ENCODE measurements at regions not wholly inside any gene's neighbourhood (a gene's known extent, or its start where the extent isn't known, plus 50 kb on each side); places are given as distances from the start of the nearest gene placed in this dataset.

GRCh38 chr6:143601504-143601903, 76.3 kb upstream of the PHACTR2 start:
- H3K4me1 ChIP-seq (ENCODE audit: low read length), result no peaks in the 10 kb centered on the region
- H3K9ac ChIP-seq (ENCODE audit: low read length), result no peak overlapping the region
- H3K79me2 ChIP-seq (ENCODE audit: low read length), result no peaks in the 10 kb centered on the region
- no peaks in the 10 kb centered on the region for H3K36me3 ChIP-seq (ENCODE audit: insufficient read depth, low read length)
- H3K27me3 ChIP-seq (ENCODE audit: low read length), result no peaks in the 10 kb centered on the region
- H4K20me1 ChIP-seq (ENCODE audit: insufficient read depth, low read depth, low read length), result no peaks in the 10 kb centered on the region
- no peak overlapping the region for H3K4me2 ChIP-seq (ENCODE audit: low read depth, low read length, poor library complexity, severe bottlenecking)
- no peaks in the 10 kb centered on the region for H3K9me2 ChIP-seq (replicated peaks; ENCODE audit: insufficient read depth, low read length)
- H3K27ac ChIP-seq (ENCODE audit: low read length), result no peak overlapping the region
- H2AFZ ChIP-seq (ENCODE audit: low read length), result no peak overlapping the region
- no peak overlapping the region for H3K4me3 ChIP-seq (ENCODE audit: low read length)
- no peaks in the 10 kb centered on the region for H3K9me3 ChIP-seq (ENCODE audit: low read length)
- DNase-seq, result no peak

GRCh38 chr6:143600821-143601220, 76.9 kb upstream of the PHACTR2 start:
- no peak overlapping the region for H3K4me2 ChIP-seq (ENCODE audit: low read depth, low read length, poor library complexity, severe bottlenecking)

GRCh38 chr6:143598466-143599080, 79.2 kb upstream of the PHACTR2 start:
- no peaks in the 10 kb centered on the region for H3K36me3 ChIP-seq (ENCODE audit: insufficient read depth, low read length)
- H3K9ac ChIP-seq (ENCODE audit: low read length), result no peak overlapping the region
- H3K4me1 ChIP-seq (ENCODE audit: low read length), result no peaks in the 10 kb centered on the region
- H4K20me1 ChIP-seq (ENCODE audit: insufficient read depth, low read depth, low read length), result no peaks in the 10 kb centered on the region
- no peak overlapping the region for H3K4me3 ChIP-seq (ENCODE audit: low read length)
- H3K9me3 ChIP-seq (ENCODE audit: low read length), result no peaks in the 10 kb centered on the region
- no peaks in the 10 kb centered on the region for H3K27me3 ChIP-seq (ENCODE audit: low read length)
- H3K27ac ChIP-seq (ENCODE audit: low read length), result no peak overlapping the region
- no peak overlapping the region for H2AFZ ChIP-seq (ENCODE audit: low read length)
- H3K9me2 ChIP-seq (replicated peaks; ENCODE audit: insufficient read depth, low read length), result no peaks in the 10 kb centered on the region
- H3K4me2 ChIP-seq (ENCODE audit: low read depth, low read length, poor library complexity, severe bottlenecking), result no peak overlapping the region
- H3K79me2 ChIP-seq (ENCODE audit: low read length), result no peaks in the 10 kb centered on the region
- DNase-seq, result no peak

More at GRCh38 chr6:143600821-143601220, 76.9 kb upstream of the PHACTR2 start:
- Histone ChIP-seq H3K4me1 (ENCODE audit: low read length) (no peaks in the 10 kb centered on the region), H3K79me2 (ENCODE audit: low read length) (no peaks in the 10 kb centered on the region), H2AFZ (ENCODE audit: low read length) (no peak overlapping the region), H3K9me3 (ENCODE audit: low read length) (no peaks in the 10 kb centered on the region), H3K36me3 (ENCODE audit: insufficient read depth, low read length) (no peaks in the 10 kb centered on the region), H3K27ac (ENCODE audit: low read length) (no peak overlapping the region), H3K9me2 (replicated peaks; ENCODE audit: insufficient read depth, low read length) (no peaks in the 10 kb centered on the region), H3K4me3 (ENCODE audit: low read length) (no peak overlapping the region), H4K20me1 (ENCODE audit: insufficient read depth, low read depth, low read length) (no peaks in the 10 kb centered on the region), H3K9ac (ENCODE audit: low read length) (no peak overlapping the region), H3K27me3 (ENCODE audit: low read length) (no peaks in the 10 kb centered on the region)
- no peak for DNase-seq

- H3K9me3 ChIP-seq (ENCODE audit: low read length), result no peaks in the 10 kb centered on the region
- no peak overlapping the region for H3K27ac ChIP-seq (ENCODE audit: low read length)
- H3K79me2 ChIP-seq (ENCODE audit: low read length), result no peaks in the 10 kb centered on the region
- H2AFZ ChIP-seq (ENCODE audit: low read length), result no peak overlapping the region
- H3K9ac ChIP-seq (ENCODE audit: low read length), result no peak overlapping the region
- H4K20me1 ChIP-seq (ENCODE audit: insufficient read depth, low read depth, low read length), result no peaks in the 10 kb centered on the region
- DNase-seq, result no peak
- H3K27me3 ChIP-seq (ENCODE audit: low read length), result no peaks in the 10 kb centered on the region
- H3K4me3 ChIP-seq (ENCODE audit: low read length), result no peak overlapping the region
- H3K36me3 ChIP-seq (ENCODE audit: insufficient read depth, low read length), result no peaks in the 10 kb centered on the region
- H3K4me2 ChIP-seq (ENCODE audit: low read depth, low read length, poor library complexity, severe bottlenecking), result no peak overlapping the region
- no peaks in the 10 kb centered on the region for H3K4me1 ChIP-seq (ENCODE audit: low read length)
- H3K9me2 ChIP-seq (replicated peaks; ENCODE audit: insufficient read depth, low read length), result no peaks in the 10 kb centered on the region
These were observed 80.9 kb upstream of the PHACTR2 start for GRCh38 chr6:143596866-143597265.

- H2AFZ ChIP-seq (ENCODE audit: low read length), result no peak overlapping the region
- H3K4me1 ChIP-seq (ENCODE audit: low read length), result no peaks in the 10 kb centered on the region
- H3K9me2 ChIP-seq (replicated peaks; ENCODE audit: insufficient read depth, low read length), result no peaks in the 10 kb centered on the region
- H3K27me3 ChIP-seq (ENCODE audit: low read length), result no peaks in the 10 kb centered on the region
- no peaks in the 10 kb centered on the region for H4K20me1 ChIP-seq (ENCODE audit: insufficient read depth, low read depth, low read length)
- no peaks in the 10 kb centered on the region for H3K9me3 ChIP-seq (ENCODE audit: low read length)
- H3K4me3 ChIP-seq (ENCODE audit: low read length), result no peak overlapping the region
- DNase-seq, result no peak
- no peak overlapping the region for H3K4me2 ChIP-seq (ENCODE audit: low read depth, low read length, poor library complexity, severe bottlenecking)
- no peaks in the 10 kb centered on the region for H3K79me2 ChIP-seq (ENCODE audit: low read length)
- no peaks in the 10 kb centered on the region for H3K36me3 ChIP-seq (ENCODE audit: insufficient read depth, low read length)
- no peak overlapping the region for H3K9ac ChIP-seq (ENCODE audit: low read length)
- H3K27ac ChIP-seq (ENCODE audit: low read length), result no peak overlapping the region
These were observed 82.3 kb upstream of the PHACTR2 start for GRCh38 chr6:143595251-143596036.

GRCh38 chr6:143594647-143595046, 83.1 kb upstream of the PHACTR2 start:
- H3K27me3 ChIP-seq (ENCODE audit: low read length), result no peaks in the 10 kb centered on the region
- H3K4me3 ChIP-seq (ENCODE audit: low read length), result no peak overlapping the region
- H3K9ac ChIP-seq (ENCODE audit: low read length), result no peak overlapping the region
- no peak overlapping the region for H3K4me2 ChIP-seq (ENCODE audit: low read depth, low read length, poor library complexity, severe bottlenecking)
- no peak for DNase-seq
- H3K9me3 ChIP-seq (ENCODE audit: low read length), result no peaks in the 10 kb centered on the region
- H4K20me1 ChIP-seq (ENCODE audit: insufficient read depth, low read depth, low read length), result no peaks in the 10 kb centered on the region
- H3K79me2 ChIP-seq (ENCODE audit: low read length), result no peaks in the 10 kb centered on the region
- no peaks in the 10 kb centered on the region for H3K4me1 ChIP-seq (ENCODE audit: low read length)
- H3K36me3 ChIP-seq (ENCODE audit: insufficient read depth, low read length), result no peaks in the 10 kb centered on the region
- H3K27ac ChIP-seq (ENCODE audit: low read length), result no peak overlapping the region
- no peak overlapping the region for H2AFZ ChIP-seq (ENCODE audit: low read length)
- no peaks in the 10 kb centered on the region for H3K9me2 ChIP-seq (replicated peaks; ENCODE audit: insufficient read depth, low read length)

- no peaks in the 10 kb centered on the region for H3K4me1 ChIP-seq (ENCODE audit: low read length)
- H3K9ac ChIP-seq (ENCODE audit: low read length), result no peak overlapping the region
- no peak overlapping the region for H3K4me3 ChIP-seq (ENCODE audit: low read length)
- H4K20me1 ChIP-seq (ENCODE audit: insufficient read depth, low read depth, low read length), result no peaks in the 10 kb centered on the region
- H3K9me3 ChIP-seq (ENCODE audit: low read length), result no peaks in the 10 kb centered on the region
- no peaks in the 10 kb centered on the region for H3K36me3 ChIP-seq (ENCODE audit: insufficient read depth, low read length)
- no peaks in the 10 kb centered on the region for H3K9me2 ChIP-seq (replicated peaks; ENCODE audit: insufficient read depth, low read length)
- no peak overlapping the region for H2AFZ ChIP-seq (ENCODE audit: low read length)
- H3K27me3 ChIP-seq (ENCODE audit: low read length), result no peaks in the 10 kb centered on the region
- no peaks in the 10 kb centered on the region for H3K79me2 ChIP-seq (ENCODE audit: low read length)
- peak; percentile 46 for DNase-seq
- H3K4me2 ChIP-seq (ENCODE audit: low read depth, low read length, poor library complexity, severe bottlenecking), result no peak overlapping the region
- no peak overlapping the region for H3K27ac ChIP-seq (ENCODE audit: low read length)
These were observed 80.8 kb upstream of the FUCA2 start for GRCh38 chr6:143592335-143592734.

GRCh38 chr6:143591441-143591840, 79.9 kb upstream of the FUCA2 start:
- H3K9ac ChIP-seq (ENCODE audit: low read length), result no peak overlapping the region

More at GRCh38 chr6:143591441-143591840, 79.9 kb upstream of the FUCA2 start:
- H3K27me3 ChIP-seq (ENCODE audit: low read length), result no peaks in the 10 kb centered on the region
- no peaks in the 10 kb centered on the region for H4K20me1 ChIP-seq (ENCODE audit: insufficient read depth, low read depth, low read length)
- no peaks in the 10 kb centered on the region for H3K4me1 ChIP-seq (ENCODE audit: low read length)
- H3K79me2 ChIP-seq (ENCODE audit: low read length), result no peaks in the 10 kb centered on the region
- H3K9me2 ChIP-seq (replicated peaks; ENCODE audit: insufficient read depth, low read length), result no peaks in the 10 kb centered on the region
- H3K4me2 ChIP-seq (ENCODE audit: low read depth, low read length, poor library complexity, severe bottlenecking), result no peak overlapping the region
- no peak overlapping the region for H3K4me3 ChIP-seq (ENCODE audit: low read length)
- H2AFZ ChIP-seq (ENCODE audit: low read length), result no peak overlapping the region
- H3K27ac ChIP-seq (ENCODE audit: low read length), result no peak overlapping the region
- no peak for DNase-seq
- no peaks in the 10 kb centered on the region for H3K9me3 ChIP-seq (ENCODE audit: low read length)
- H3K36me3 ChIP-seq (ENCODE audit: insufficient read depth, low read length), result no peaks in the 10 kb centered on the region

Data from Karpas-422 (cell line).